ENCODE measurements at regions not wholly inside any gene's neighbourhood (a gene's known extent, or its start where the extent isn't known, plus 50 kb on each side); places are given as distances from the start of the nearest gene placed in this dataset.

- DNase-seq (ENCODE audit: low read depth in 2 of 2), result no peak
These were observed 692.4 kb downstream of the PCDH19 start for GRCh38 chrX:99717716-99718115.

DNA sequence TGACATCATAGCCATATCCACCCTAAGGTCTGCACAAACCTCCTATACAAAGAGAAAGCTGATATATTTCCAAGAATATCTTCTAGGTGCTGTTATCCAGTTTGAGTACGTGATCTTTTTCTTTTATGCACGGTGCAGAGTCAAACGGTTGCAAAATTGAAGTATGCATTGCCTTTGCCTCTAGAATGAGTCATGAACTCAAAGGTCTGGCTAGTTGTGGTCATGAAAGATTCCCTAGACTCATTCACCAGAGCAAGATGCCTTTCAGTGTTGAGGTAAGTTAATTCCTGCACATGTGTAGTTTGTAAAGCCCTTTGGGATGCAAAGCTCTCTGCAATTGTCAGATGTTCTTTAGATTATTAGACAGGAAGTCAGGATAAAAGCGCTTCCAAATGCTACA, 704.4 kb downstream of the PCDH19 start:
- DNase-seq (ENCODE audit: low read depth in 2 of 2), result no peak

GRCh38 chrX:99703473-99703872, 706.6 kb downstream of the PCDH19 start:
- no peak for DNase-seq (ENCODE audit: low read depth in 2 of 2)

DNA sequence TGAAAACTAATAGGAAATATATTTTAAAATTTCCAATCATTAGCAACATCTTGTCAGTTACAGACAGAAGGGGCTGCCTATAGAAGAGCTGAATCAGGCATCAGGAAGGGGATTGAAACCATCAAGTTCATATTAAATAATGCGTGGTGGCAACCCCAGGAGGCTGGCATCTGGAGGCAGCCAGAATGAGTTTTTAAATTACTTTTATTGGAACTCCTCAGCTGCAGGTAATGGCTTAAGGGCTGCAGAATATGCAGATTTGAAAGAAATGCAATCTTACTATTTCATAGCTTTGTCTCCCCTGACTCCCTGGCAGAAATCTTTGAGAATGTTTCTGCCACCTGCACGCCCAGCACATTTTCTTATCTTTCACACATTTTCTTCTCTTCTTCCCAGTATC, 711.6 kb downstream of the PCDH19 start:
- no peak for DNase-seq (ENCODE audit: low read depth in 2 of 2)

GRCh38 chrX:99663136-99663535, 746.9 kb downstream of the PCDH19 start:
- no peak for DNase-seq (ENCODE audit: low read depth in 2 of 2)

DNA sequence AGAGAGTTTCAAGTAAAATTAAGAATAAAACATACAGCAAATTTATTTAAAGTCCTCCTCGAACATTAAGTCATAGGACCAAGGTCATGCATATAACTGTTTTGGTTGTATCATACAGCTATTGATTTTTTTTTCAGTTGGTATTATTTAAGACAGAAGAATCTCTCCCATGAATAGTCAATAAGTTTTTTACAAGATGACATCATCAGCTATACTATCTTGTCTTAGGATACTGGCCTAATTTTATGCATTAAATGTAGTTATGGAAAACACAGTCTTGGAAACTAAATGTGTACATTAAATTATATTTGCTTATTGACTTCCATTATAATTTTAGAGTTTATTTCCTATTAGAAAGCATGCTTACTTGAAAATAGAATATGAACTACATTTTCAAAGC, 755.9 kb downstream of the PCDH19 start:
- DNase-seq (ENCODE audit: low read depth in 2 of 2), result no peak

GRCh38 chrX:99653352-99653751, 756.7 kb downstream of the PCDH19 start:
- no peak for DNase-seq (ENCODE audit: low read depth in 2 of 2)

DNA sequence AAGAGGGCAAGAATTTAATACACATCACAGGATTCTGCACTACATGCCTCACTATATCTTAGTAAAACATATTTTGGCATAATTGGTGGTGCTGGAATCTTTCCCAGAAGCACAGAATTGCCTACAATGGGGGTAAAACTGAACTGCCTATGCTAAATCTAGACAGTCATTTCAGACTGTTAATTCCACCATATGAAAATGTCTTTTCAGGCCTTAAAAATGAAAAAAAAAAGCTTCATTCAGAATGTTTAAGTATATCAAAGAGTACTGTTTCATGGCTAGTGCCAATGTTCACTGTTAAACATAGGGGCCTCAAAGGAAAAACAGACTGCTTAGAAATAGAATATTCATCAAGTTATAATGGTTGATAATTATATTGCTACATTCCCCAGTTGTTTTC, 797.0 kb downstream of the PCDH19 start:
- DNase-seq (ENCODE audit: low read depth in 2 of 2), result no peak

DNA sequence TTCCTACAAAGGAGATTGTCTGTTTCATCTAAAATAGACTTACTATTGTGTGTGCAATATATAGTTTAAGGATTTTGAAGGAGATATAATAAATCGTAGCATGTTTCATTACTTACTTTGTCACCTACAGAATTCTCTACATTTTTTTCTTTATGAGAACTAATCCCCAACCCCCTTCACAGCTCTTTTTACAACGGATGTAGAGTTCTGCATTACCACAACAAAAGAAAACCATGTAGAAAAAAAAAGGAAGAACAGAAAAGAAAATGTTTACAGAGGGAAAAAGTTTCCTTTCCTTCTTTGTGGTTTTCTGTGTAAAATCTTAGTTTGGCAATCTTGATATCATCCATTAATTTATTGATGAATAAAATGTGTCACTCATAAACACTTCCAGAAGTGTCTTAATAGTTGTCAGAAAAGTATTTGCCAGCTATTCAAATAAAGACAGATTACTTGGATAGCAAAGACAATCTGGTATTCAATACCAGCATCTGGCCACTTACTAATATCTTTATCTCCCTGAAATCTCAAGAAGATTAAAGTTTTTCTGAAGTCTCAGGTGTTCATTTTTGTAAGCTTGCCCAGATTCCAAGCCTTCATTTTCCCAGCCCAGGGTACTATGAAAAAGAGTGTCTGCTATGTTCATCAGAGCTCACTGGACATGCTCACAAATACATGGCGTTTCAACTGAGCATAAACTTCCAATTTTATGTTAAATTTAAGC, 806.8 kb downstream of the PCDH19 start:
- no peak for DNase-seq (ENCODE audit: low read depth in 2 of 2)

- no peak for DNase-seq (ENCODE audit: low read depth in 2 of 2)
These were observed 808.0 kb downstream of the PCDH19 start for GRCh38 chrX:99602107-99602506.

- no peak for DNase-seq (ENCODE audit: low read depth in 2 of 2)
These were observed 821.1 kb downstream of the PCDH19 start for GRCh38 chrX:99588936-99589335.

DNA sequence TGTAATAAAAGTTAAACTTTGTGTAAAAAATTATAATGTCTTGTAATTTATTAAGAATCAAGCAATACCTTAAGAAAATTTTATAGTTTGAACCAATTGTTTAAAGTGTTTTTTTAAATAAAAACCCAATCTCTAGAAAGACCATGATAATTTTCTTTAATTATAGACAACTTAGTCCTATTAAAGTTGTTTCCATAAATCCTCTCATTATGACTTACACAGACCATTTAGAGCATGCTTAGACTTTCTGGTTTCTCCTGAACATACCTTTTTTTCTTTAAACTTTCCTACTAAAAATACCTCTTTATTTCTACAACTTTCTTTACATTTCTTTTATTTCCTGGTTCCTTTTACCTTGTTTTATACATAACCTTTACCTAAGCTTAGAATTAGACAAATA, 837.4 kb downstream of the PCDH19 start:
- no peak for DNase-seq (ENCODE audit: low read depth in 2 of 2)

DNA sequence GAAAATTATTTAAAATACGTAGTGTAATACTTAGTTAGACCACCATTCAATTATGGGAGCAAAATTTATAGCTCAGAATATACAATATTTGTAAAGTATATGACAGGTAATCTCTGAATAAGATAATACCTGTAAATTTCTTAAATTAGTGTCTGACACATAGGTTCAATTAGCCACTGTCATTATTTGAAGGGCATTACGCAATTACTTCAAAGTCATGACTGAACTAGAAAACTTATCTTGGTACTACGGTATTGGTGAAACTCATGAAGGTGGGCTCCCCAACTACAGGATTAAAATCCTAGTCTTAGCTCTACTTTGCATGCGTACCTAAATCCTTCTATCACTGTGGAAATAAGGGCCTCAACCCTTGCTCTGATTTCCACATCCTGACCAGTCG, 860.7 kb downstream of the PCDH19 start:
- DNase-seq (ENCODE audit: low read depth in 2 of 2), result no peak

GRCh38 chrX:99522450-99522849, 887.6 kb downstream of the PCDH19 start:
- DNase-seq (ENCODE audit: low read depth in 2 of 2), result no peak

- no peak for DNase-seq (ENCODE audit: low read depth in 2 of 2)
These were observed 902.3 kb downstream of the PCDH19 start for GRCh38 chrX:99507768-99508167.

GRCh38 chrX:99495453-99495852, 914.6 kb downstream of the PCDH19 start:
- no peak for DNase-seq (ENCODE audit: low read depth in 2 of 2)

- DNase-seq (ENCODE audit: low read depth in 2 of 2), result no peak
These were observed 915.4 kb downstream of the PCDH19 start for GRCh38 chrX:99494668-99495067.

DNA sequence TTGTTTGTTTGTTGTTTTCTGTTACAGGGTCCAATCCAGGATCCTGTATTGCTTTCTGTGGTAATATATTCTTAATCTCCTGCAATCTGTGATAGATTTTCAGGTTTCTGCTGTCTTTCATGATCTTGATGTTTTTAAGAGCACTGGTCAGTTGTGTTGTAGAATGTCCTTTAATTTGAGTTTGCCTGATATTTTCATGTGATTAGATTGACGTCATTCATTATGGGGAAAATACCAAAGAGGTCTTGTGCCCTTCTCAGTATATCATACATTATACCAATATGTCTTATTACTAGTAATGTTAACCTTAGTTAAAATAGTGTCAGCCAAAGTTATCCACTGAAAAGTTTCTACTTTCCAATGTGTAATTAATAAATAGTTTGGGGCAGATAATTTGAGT, 929.3 kb downstream of the PCDH19 start:
- DNase-seq (ENCODE audit: low read depth in 2 of 2), result no peak

DNA sequence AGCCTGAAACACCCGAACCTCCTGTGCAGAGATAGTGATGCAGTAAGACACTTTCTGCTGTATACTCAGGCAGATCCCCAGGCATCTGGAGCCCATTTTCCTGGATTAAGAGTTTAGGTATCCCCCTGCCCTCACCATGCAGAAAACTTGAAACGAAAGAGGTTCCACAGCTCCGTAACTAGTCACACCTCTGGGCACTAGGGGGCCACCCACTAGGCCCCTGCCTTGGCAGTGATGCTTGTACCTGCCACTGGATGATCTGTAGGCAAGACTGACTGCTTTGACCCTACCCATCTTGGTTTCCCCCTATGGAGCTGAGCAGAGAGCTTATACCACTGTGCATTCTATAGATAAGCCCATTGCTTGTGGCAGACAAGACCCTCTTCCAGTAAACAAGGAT, 940.6 kb downstream of the PCDH19 start:
- DNase-seq (ENCODE audit: low read depth in 2 of 2), result no peak

GRCh38 chrX:99468993-99469392, 941.1 kb downstream of the PCDH19 start:
- no peak for DNase-seq (ENCODE audit: low read depth in 2 of 2)

DNA sequence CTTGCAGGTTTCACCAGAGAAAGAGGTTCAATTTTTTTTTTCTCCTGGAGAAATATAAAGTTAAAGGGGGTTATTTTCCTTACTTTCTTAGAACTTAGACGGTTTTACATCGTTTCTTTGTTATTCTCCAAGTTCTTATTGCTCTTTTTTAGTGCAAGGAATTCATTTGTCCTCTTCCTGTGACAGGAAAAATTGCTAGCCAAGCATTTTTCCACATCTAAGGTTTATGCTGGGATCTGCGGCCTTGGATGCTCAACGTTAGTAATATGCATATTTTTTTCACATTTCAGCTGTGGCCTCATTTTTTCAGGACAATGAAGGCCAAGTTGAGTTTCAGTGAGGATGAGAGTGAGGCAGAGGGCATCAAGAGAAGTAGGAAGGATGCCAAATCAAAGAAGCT, 948.9 kb downstream of the PCDH19 start:
- DNase-seq (ENCODE audit: low read depth in 2 of 2), result no peak

DNA sequence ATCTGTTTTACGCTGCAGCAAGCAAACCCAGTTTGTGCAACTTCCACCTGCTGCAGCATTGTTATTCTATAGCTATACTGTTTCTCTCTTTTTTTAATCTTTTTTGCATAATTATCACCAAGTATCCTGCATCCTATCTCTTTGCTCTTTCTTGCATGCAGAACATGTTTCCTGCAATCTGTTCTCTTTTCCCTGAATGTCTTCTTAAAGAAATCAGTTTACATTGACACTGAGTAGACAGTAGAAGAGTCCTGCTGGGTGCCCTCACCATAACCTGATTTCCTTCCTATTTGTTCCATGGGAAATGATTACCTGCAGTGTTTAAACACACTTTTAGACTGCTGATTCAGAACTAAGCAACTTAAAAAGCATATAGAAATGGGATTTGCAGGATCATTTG, 964.7 kb downstream of the PCDH19 start:
- DNase-seq (ENCODE audit: low read depth in 2 of 2), result no peak

DNA sequence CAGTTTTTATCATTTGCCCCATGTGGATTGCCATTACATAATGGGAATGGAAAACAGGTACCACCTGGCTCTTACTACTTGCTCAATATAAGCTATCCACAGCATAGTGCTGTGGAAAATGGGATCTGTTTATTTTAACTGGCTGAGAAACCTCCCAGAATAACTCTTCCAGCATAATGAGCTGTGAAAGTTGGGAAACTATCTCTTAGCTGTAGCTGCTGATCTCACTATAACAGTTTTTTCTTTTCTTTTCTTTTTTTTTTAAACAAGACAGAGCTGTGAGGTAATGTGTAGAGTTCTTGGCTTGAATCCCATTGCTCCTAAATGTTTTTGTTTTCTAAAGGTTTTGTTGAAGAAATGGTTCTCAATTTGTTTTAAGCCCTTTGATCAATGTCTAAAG, 988.3 kb downstream of the PCDH19 start:
- no peak for DNase-seq (ENCODE audit: low read depth in 2 of 2)

DNA sequence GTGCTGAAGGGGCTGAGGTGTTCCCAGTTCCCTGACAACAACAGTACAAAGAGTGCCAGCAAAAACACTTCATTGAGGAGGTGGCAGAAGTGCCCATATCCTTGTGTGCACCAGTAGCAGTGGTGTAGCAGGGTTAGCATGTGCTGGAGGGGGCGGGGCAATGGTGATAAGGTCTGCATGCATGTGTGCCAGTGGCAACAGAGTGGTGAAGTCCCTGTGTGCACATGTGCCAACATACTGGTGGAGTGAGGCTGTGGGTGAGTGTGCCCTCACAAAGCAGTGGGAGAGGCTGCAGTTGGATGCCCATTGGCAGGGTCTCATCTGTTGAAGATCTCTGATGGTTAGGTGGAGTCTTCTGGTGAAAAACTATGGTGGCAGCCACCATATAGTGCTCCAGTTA, 994.6 kb downstream of the PCDH19 start:
- no peak for DNase-seq (ENCODE audit: low read depth in 2 of 2)

All from dermis microvascular lymphatic vessel endothelial cell (primary cell).